Astrocyte (in vitro differentiated cells and primary cell): ENCODE measurements at regions not wholly inside any gene's neighbourhood (a gene's known extent, or its start where the extent isn't known, plus 50 kb on each side); places are given as distances from the start of the nearest gene placed in this dataset.

ENCODE experiments used
- EZH2 ChIP-seq: IDR thresholded peaks from 2 replicates; pipeline ENCODE4 v1.6.1; 2012; ENCODE audit warnings: mild to moderate bottlenecking, low read length, inconsistent platforms; ENCODE audit not compliant: insufficient read depth
- TF ChIP-seq, protein P1 (sequence below): IDR thresholded peaks from 2 replicates; pipeline ENCODE4 v1.5.1; 2011; ENCODE audit warnings: low read depth, mild to moderate bottlenecking, inconsistent platforms, low read length, moderate library complexity; ENCODE audit not compliant: insufficient read depth

DNA sequence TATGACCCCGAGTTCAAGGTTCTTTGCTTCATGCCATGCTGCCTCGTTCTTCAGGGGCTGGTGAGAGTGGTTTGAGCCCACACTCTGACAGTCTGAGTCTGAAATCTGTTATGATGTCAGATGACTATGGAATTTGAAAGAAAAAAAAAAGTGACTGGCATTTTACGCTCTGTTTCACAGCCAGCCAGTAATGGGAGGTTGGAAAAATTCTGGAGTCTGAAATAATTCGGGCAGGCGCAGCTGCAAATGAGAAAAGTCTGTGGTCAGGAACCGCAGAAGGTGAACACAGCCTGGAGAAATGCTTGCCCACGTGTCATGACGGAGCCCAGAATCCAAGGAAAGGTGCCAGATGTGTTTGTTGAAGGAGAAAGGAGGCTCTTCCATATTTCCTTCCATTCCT is 269.8 kb upstream of the PWP1 start:
- TF ChIP-seq, protein P1, sequence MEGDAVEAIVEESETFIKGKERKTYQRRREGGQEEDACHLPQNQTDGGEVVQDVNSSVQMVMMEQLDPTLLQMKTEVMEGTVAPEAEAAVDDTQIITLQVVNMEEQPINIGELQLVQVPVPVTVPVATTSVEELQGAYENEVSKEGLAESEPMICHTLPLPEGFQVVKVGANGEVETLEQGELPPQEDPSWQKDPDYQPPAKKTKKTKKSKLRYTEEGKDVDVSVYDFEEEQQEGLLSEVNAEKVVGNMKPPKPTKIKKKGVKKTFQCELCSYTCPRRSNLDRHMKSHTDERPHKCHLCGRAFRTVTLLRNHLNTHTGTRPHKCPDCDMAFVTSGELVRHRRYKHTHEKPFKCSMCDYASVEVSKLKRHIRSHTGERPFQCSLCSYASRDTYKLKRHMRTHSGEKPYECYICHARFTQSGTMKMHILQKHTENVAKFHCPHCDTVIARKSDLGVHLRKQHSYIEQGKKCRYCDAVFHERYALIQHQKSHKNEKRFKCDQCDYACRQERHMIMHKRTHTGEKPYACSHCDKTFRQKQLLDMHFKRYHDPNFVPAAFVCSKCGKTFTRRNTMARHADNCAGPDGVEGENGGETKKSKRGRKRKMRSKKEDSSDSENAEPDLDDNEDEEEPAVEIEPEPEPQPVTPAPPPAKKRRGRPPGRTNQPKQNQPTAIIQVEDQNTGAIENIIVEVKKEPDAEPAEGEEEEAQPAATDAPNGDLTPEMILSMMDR, result no peak
- TF ChIP-seq EZH2, result no peak
